OCI-LY3 (cell line): ENCODE measurements at regions not wholly inside any gene's neighbourhood (a gene's known extent, or its start where the extent isn't known, plus 50 kb on each side); places are given as distances from the start of the nearest gene placed in this dataset.

Experiments
- EZH2phosphoT487 ChIP-seq: fragments of 200-600 bp; shearing (Covaris generic); IDR thresholded peaks from 2 replicates; pipeline ENCODE4 v1.6.1; 2018; ENCODE audit warnings: antibody characterized with exemption, mixed run types, low read depth
- TF ChIP-seq, protein P1 (sequence below): fragments of 200-600, 300-600 bp; sonication (generic); IDR thresholded peaks from 2 replicates; pipeline ENCODE4 v1.5.1; 2014; ENCODE audit warnings: antibody characterized with exemption, low read length, low read depth

DNA sequence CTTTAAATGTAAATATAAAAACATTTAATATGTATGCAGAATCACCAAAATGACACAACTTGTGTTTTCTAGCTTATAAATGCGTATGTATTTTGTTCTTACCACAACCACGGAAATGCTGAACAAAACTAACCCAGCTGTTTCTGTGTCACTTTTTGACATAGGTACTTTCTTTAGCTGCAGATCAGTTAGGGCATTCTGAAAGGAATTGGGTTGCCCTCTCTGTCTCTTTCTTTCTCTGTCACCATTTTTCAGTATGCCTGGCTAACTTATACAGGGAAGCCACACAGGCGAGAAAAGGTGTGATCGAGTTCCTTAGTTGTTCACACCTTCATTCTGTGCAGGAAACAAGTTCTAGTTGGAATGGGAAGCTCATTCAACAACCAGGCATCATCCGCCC is 72.6 kb upstream of the ARGLU1 start:
- TF ChIP-seq, protein P1, sequence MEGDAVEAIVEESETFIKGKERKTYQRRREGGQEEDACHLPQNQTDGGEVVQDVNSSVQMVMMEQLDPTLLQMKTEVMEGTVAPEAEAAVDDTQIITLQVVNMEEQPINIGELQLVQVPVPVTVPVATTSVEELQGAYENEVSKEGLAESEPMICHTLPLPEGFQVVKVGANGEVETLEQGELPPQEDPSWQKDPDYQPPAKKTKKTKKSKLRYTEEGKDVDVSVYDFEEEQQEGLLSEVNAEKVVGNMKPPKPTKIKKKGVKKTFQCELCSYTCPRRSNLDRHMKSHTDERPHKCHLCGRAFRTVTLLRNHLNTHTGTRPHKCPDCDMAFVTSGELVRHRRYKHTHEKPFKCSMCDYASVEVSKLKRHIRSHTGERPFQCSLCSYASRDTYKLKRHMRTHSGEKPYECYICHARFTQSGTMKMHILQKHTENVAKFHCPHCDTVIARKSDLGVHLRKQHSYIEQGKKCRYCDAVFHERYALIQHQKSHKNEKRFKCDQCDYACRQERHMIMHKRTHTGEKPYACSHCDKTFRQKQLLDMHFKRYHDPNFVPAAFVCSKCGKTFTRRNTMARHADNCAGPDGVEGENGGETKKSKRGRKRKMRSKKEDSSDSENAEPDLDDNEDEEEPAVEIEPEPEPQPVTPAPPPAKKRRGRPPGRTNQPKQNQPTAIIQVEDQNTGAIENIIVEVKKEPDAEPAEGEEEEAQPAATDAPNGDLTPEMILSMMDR, result no peak
- no peak for TF ChIP-seq EZH2phosphoT487
